Left lung (tissue), 4 donors: ENCODE measurements at regions not wholly inside any gene's neighbourhood (a gene's known extent, or its start where the extent isn't known, plus 50 kb on each side); places are given as distances from the start of the nearest gene placed in this dataset.
A peak's percentile ranks its signal among the peaks of the same experiment; 100 is the strongest.

Source experiments
- ATAC-seq: fragments of 200-7000 bp; cut with Tn5 transposase; one replicate; pipeline ENCODE4 v1.9.1; 2020; ENCODE audit warnings: moderate library complexity
- DNase-seq, 4 donors: peaks; one replicate each; pipeline ENCODE4 v3.0.0-alpha.2; 2013 to 2020
- H3K27ac ChIP-seq, 2 donors: fragments of 200-600 bp; sonication (generic) in 1 of 2; one replicate each; pipeline versions ENCODE4 v1.5.0 to v1.8.0; 2020 to 2021
- H3K27me3 ChIP-seq, 2 donors: fragments of 200-600 bp; sonication (generic) in 1 of 2; one replicate each; pipeline versions ENCODE4 v1.5.0 to v1.8.0; 2020 to 2021
- H3K36me3 ChIP-seq, 2 donors: fragments of 200-600 bp; sonication (generic) in 1 of 2; one replicate each; pipeline versions ENCODE4 v1.5.0 to v1.8.0; 2020 to 2021
- H3K4me1 ChIP-seq, 2 donors: fragments of 200-600 bp; one replicate each; pipeline ENCODE4 v1.8.0; 2021
- H3K4me3 ChIP-seq, 2 donors: fragments of 200-600 bp; sonication (generic) in 1 of 2; one replicate each; pipeline versions ENCODE4 v1.5.0 to v1.8.0; 2020 to 2021; ENCODE audit warnings: mild to moderate bottlenecking in 1 of 2
- H3K9me3 ChIP-seq, 2 donors: fragments of 200-600 bp; sonication (generic) in 1 of 2; one replicate each; pipeline versions ENCODE4 v1.5.0 to v1.8.0; 2020 to 2021
- intact Hi-C, 2 donors: fragments of 100-400 bp; cut with DNase I; formaldehyde crosslinking; loops; one replicate each; pipeline versions ENCODE4 v1.11.2 to v1.14.2; 2022
- TF ChIP-seq, protein P1 (sequence below), 2 donors: fragments of 200-600 bp; sonication (generic) in 1 of 2; IDR thresholded peaks; one replicate each; pipeline versions ENCODE4 v1.5.0 to v1.8.0; 2021; ENCODE audit warnings: antibody characterized with exemption in 2 of 2
- donor health status: DM: no; HTN: yes; CAD: no.
- donor health status: DM: no; HTN: no; CAD: no.

DNA sequence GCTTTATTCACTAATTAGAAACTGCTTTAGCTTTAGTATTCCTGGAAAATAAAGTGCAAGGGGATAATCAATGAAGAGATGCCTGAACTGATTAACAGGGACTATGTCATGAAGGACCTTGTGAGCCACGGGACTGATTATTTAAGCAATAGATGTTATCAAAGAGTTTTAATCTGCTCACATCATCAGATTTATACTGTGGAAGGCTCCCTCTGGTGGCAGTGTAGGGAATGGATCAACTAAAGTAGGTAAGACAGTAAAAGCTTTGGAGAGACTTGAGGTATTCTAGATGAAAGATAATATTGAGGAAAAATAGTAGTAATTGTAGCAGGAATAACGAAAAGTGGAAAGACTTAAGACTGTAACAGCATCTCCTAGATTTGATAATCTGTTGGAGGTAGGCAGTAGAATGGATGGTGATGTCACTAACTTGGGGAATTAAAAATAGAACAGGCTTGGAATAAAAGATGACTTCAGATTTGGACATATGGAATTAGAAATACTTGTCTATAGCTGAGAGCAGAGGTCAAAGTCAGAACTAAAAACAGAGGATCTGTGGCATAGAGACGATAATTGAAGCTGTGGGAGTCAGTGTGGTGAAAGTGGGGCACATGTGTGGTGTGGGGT is 80.3 kb upstream of the HTR1E start:
- DNase-seq: peak in 1 of 4 donors; percentile 37
- Histone ChIP-seq H3K4me1 (no peaks in the 10 kb centered on the region), H3K27me3 (no peaks in the 10 kb centered on the region), H3K4me3 (no peak overlapping the region), H3K36me3 (no peaks in the 10 kb centered on the region), H3K27ac (no peak overlapping the region), H3K9me3 (no peaks in the 10 kb centered on the region)
- TF ChIP-seq, protein P1, sequence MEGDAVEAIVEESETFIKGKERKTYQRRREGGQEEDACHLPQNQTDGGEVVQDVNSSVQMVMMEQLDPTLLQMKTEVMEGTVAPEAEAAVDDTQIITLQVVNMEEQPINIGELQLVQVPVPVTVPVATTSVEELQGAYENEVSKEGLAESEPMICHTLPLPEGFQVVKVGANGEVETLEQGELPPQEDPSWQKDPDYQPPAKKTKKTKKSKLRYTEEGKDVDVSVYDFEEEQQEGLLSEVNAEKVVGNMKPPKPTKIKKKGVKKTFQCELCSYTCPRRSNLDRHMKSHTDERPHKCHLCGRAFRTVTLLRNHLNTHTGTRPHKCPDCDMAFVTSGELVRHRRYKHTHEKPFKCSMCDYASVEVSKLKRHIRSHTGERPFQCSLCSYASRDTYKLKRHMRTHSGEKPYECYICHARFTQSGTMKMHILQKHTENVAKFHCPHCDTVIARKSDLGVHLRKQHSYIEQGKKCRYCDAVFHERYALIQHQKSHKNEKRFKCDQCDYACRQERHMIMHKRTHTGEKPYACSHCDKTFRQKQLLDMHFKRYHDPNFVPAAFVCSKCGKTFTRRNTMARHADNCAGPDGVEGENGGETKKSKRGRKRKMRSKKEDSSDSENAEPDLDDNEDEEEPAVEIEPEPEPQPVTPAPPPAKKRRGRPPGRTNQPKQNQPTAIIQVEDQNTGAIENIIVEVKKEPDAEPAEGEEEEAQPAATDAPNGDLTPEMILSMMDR (IDR thresholded peaks at IDR 0.05): peak; percentile 32 to 66
- intact Hi-C loops: no loop called here
- no peak for ATAC-seq

DNA sequence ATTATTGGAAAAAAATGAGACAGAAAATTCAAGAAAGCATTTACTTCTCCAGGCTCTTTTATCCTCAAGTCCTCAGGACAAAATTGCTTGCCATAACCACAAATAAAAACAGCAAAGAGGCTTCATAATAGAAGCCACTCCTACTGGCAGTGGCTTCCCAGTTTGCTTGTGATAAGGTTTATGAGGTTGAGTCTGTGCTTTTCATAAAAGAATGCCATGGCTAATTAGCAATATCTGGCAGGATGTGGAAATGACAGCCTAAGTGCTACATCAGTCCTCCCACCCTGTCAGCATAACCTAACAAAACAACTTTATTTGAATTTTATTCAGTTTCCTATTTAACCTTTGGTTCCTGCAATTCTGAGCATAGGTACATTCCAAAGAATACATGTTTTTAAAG is 80.9 kb upstream of the HTR1E start:
- Histone ChIP-seq H3K4me1 (no peaks in the 10 kb centered on the region), H3K4me3 (no peak overlapping the region), H3K36me3 (no peaks in the 10 kb centered on the region), H3K9me3 (no peaks in the 10 kb centered on the region), H3K27me3 (no peaks in the 10 kb centered on the region), H3K27ac (no peak overlapping the region)
- DNase-seq (no peak), ATAC-seq (no peak)
- TF ChIP-seq, protein P1 (IDR thresholded peaks at IDR 0.05): no peak
- intact Hi-C loops: no loop called here

DNA sequence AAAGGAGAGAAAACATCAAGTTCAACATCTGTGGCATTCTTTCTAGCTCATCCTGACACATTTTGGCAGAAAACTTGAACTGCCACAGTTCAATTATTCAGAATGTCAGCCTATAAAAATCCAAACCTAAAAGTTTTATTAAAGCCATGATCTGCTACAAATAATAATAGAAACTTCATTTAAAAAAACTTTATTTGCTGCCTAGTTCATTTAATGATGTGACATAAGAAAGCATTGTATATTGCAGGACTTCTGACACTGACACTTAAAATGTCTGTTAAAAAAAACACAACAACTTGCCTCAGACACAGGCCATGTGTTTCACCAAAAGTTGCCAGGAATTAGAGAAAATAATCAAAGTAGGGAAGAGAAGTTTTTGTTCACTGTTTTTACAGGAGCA is 88.3 kb upstream of the HTR1E start:
- TF ChIP-seq, protein P1 (IDR thresholded peaks at IDR 0.05): no peak
- intact Hi-C loops: no loop called here
- Histone ChIP-seq H3K4me1 (no peaks in the 10 kb centered on the region), H3K36me3 (no peaks in the 10 kb centered on the region), H3K4me3 (no peak overlapping the region), H3K27ac (no peak overlapping the region), H3K27me3 (no peaks in the 10 kb centered on the region), H3K9me3 (no peaks in the 10 kb centered on the region)
- DNase-seq (peak in 2 of 4 donors; percentile 42 to 48), ATAC-seq (no peak)

DNA sequence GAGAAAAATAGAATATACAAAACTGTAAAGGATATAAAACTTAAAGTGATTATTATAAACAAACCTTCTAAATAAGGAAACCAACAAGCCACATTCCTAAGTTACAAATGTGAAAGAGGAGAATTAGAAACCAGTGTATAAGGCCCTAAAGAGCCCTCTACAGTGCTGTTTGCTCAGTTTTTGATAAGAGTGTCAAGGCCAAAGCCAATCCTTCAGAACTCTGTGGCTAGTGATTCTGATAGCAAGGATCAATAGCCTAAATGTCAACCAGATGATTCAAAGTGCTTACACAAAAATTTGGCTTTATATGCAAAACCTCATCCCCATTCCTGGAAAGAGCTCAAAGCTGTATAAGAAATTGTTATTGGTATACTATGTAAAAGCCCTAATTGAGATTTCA is 104.6 kb upstream of the HTR1E start:
- TF ChIP-seq, protein P1 (IDR thresholded peaks at IDR 0.05): no peak
- ATAC-seq (no peak), DNase-seq (no peak)
- no peaks in the 10 kb centered on the region for H3K36me3 ChIP-seq
- no peaks in the 10 kb centered on the region for H3K27me3 ChIP-seq
- H3K9me3 ChIP-seq: no peaks in the 10 kb centered on the region
- no peak overlapping the region for H3K4me3 ChIP-seq
- intact Hi-C loops: no loop called here
- H3K27ac ChIP-seq: no peak overlapping the region
- no peaks in the 10 kb centered on the region for H3K4me1 ChIP-seq

DNA sequence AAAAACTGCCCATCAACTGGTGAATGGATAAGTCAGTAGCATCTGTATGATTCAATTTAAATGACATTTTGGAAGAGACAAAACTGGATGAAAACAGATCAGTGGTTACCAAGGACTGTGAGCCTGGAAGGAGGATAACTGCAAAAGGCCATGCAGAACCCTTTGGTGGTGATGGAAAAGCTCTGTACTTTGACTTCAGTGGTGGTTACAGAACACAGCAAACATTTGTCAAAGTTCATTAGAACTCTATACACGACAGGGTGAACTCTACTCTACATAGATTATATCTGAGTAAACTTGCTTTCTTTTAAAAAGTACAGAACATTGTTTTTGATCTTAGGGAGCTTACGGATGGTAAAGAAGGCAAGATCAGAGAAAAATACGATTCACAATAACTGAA is 111.9 kb upstream of the HTR1E start:
- intact Hi-C loops: no loop called here
- Histone ChIP-seq H3K27me3 (no peaks in the 10 kb centered on the region), H3K9me3 (peaks cover 0 to 2% of the 10 kb centered on the region in 2 donors), H3K4me3 (no peak overlapping the region), H3K27ac (no peak overlapping the region), H3K36me3 (no peaks in the 10 kb centered on the region), H3K4me1 (no peaks in the 10 kb centered on the region)
- DNase-seq: no peak
- TF ChIP-seq, protein P1 (IDR thresholded peaks at IDR 0.05): no peak
- ATAC-seq: no peak
